GM23338 (cell line): ENCODE measurements at regions not wholly inside any gene's neighbourhood (a gene's known extent, or its start where the extent isn't known, plus 50 kb on each side); places are given as distances from the start of the nearest gene placed in this dataset.

ENCODE experiments used
- ETS1 ChIP-seq: IDR thresholded peaks from 2 replicates; pipeline ENCODE4 v1.6.1; 2016; ENCODE audit warnings: antibody characterized with exemption
- EZH2 ChIP-seq: fragments of 200-600 bp; sonication (generic); IDR thresholded peaks from one replicate; pipeline ENCODE4 v1.8.0; 2017; ENCODE audit warnings: antibody characterized with exemption, mild to moderate bottlenecking, low read depth; ENCODE audit not compliant: unreplicated experiment
- EZH2phosphoT487 ChIP-seq: fragments of 200-600 bp; sonication (generic); IDR thresholded peaks from one replicate; pipeline ENCODE4 v1.8.1; 2018; ENCODE audit warnings: antibody characterized with exemption; ENCODE audit not compliant: unreplicated experiment
- JUNB ChIP-seq: IDR thresholded peaks from one replicate; pipeline ENCODE4 v1.6.1; 2016; ENCODE audit warnings: antibody characterized with exemption; ENCODE audit not compliant: unreplicated experiment
- POLR2AphosphoS5 ChIP-seq: IDR thresholded peaks from 2 replicates; pipeline ENCODE4 v1.6.1; 2016; ENCODE audit warnings: antibody characterized with exemption, low read depth
- TF ChIP-seq, protein P1 (sequence below), 2 experiments: fragments of 200-600 bp in 1 of 2; sonication (generic) in 1 of 2; conservative IDR thresholded peaks; 2 replicates each; pipeline versions ENCODE4 v1.5.1 to v1.6.1; 2016 to 2017; ENCODE audit warnings: antibody characterized with exemption in 2 of 2, low read depth in 2 of 2, mild to moderate bottlenecking in 2 of 2, moderate library complexity in 1 of 2

GRCh38 chr20:62591122-62591468, 51.2 kb upstream of the SLCO4A1 start:
- TF ChIP-seq, protein P1, sequence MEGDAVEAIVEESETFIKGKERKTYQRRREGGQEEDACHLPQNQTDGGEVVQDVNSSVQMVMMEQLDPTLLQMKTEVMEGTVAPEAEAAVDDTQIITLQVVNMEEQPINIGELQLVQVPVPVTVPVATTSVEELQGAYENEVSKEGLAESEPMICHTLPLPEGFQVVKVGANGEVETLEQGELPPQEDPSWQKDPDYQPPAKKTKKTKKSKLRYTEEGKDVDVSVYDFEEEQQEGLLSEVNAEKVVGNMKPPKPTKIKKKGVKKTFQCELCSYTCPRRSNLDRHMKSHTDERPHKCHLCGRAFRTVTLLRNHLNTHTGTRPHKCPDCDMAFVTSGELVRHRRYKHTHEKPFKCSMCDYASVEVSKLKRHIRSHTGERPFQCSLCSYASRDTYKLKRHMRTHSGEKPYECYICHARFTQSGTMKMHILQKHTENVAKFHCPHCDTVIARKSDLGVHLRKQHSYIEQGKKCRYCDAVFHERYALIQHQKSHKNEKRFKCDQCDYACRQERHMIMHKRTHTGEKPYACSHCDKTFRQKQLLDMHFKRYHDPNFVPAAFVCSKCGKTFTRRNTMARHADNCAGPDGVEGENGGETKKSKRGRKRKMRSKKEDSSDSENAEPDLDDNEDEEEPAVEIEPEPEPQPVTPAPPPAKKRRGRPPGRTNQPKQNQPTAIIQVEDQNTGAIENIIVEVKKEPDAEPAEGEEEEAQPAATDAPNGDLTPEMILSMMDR (conservative IDR thresholded peaks at IDR 0.05; ENCODE audit: low read depth in 2 of 2) = no peak
- TF ChIP-seq EZH2 (no peak), POLR2AphosphoS5 (no peak), JUNB (no peak), ETS1 (no peak), EZH2phosphoT487 (no peak)
